ENCODE measurements at regions not wholly inside any gene's neighbourhood (a gene's known extent, or its start where the extent isn't known, plus 50 kb on each side); places are given as distances from the start of the nearest gene placed in this dataset.

- H3K4me3 ChIP-seq (ENCODE audit: low read length), result no peak overlapping the region
- DNase-seq (ENCODE audit: low read depth), result peak; percentile 29
- no peak for TF ChIP-seq CTCF (conservative IDR thresholded peaks at IDR 0.05; ENCODE audit: low read length)
Measured at GRCh38 chr6:25062070-25062811, 126.5 kb upstream of the RIPOR2 start.

- TF ChIP-seq CTCF (conservative IDR thresholded peaks at IDR 0.05; ENCODE audit: low read length), result no peak
- no peak for DNase-seq (ENCODE audit: low read depth)
- H3K4me3 ChIP-seq (ENCODE audit: low read length), result no peak overlapping the region
Measured at GRCh38 chr6:25064006-25064405, 128.2 kb upstream of the RIPOR2 start.

- no peak overlapping the region for H3K4me3 ChIP-seq (ENCODE audit: low read length)
- TF ChIP-seq CTCF (conservative IDR thresholded peaks at IDR 0.05; ENCODE audit: low read length), result no peak
- DNase-seq (ENCODE audit: low read depth), result no peak
Measured at GRCh38 chr6:25065666-25066065, 129.9 kb upstream of the RIPOR2 start.

- DNase-seq (ENCODE audit: low read depth), result peak; percentile 14
- TF ChIP-seq CTCF (conservative IDR thresholded peaks at IDR 0.05; ENCODE audit: low read length), result no peak
- no peak overlapping the region for H3K4me3 ChIP-seq (ENCODE audit: low read length)
Measured at GRCh38 chr6:25066593-25066992, 130.8 kb upstream of the RIPOR2 start.

GRCh38 chr6:25068866-25069265 is 133.1 kb upstream of the RIPOR2 start:
- H3K4me3 ChIP-seq (ENCODE audit: low read length), result no peak overlapping the region
- DNase-seq (ENCODE audit: low read depth), result no peak
- no peak for TF ChIP-seq CTCF (conservative IDR thresholded peaks at IDR 0.05; ENCODE audit: low read length)

- DNase-seq (ENCODE audit: low read depth), result peak; percentile 79
- peak; percentile 98 for TF ChIP-seq CTCF (conservative IDR thresholded peaks at IDR 0.05; ENCODE audit: low read length)
- H3K4me3 ChIP-seq (ENCODE audit: low read length), result peak overlapping the region; percentile 10; the same call in 1 of the 2 replicates
Measured at GRCh38 chr6:25070547-25071366, 135.0 kb upstream of the RIPOR2 start.

GRCh38 chr6:25078141-25078540 is 142.4 kb upstream of the RIPOR2 start:
- no peak for TF ChIP-seq CTCF (conservative IDR thresholded peaks at IDR 0.05; ENCODE audit: low read length)
- no peak for DNase-seq (ENCODE audit: low read depth)

More at GRCh38 chr6:25078141-25078540, 142.4 kb upstream of the RIPOR2 start:
- H3K4me3 ChIP-seq (ENCODE audit: low read length), result no peak overlapping the region

Data from AG10803 (cell line).